ENCODE measurements at regions not wholly inside any gene's neighbourhood (a gene's known extent, or its start where the extent isn't known, plus 50 kb on each side); places are given as distances from the start of the nearest gene placed in this dataset.

DNA sequence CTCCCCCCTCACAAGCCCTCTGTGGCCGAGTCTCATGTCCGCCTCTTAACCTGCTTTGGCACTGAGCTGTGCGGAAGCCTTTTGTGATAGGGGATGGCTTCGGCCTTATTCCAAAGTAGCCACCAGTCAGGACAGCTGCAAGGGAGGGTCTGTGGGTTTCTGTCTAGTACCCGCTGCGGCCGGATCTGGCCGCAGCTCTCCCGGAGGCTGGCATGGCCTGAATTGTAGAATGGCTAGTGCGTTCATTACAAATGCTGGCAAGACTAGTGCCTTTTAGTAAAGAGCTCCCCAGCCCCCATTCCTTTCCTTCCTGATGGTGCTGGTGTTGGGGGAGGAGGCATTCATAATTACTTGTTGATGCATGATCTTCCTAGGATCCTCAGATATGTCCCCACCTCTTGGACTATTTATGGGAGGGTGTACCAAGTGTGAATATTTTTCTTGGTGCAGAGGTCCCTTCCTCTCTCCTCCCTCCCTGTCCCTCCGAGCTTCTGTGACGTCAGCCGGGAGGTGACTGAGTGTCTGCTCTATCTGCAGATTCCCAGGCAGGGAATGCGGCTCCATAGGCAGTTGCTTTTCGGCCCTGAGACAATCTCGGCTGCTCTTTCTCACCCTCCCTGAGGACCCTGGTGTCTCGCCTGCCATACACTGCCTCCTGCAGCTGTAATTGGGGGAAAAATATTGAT lies 108.7 kb upstream of the E2F8 start:
- Histone ChIP-seq H3K9me3 (ENCODE audit: low read depth, low read length, poor library complexity, severe bottlenecking) (no peaks in the 10 kb centered on the region), H3K4me3 (ENCODE audit: low read depth, low read length, poor library complexity, severe bottlenecking) (no peak overlapping the region), H3K27ac (ENCODE audit: low read depth, low read length, poor library complexity, severe bottlenecking) (no peak overlapping the region), H3K27me3 (replicated peaks; ENCODE audit: insufficient read depth, low read depth, low read length, poor library complexity) (peaks cover 86% of the 10 kb centered on the region), H3K36me3 (ENCODE audit: insufficient read depth, low read length, poor library complexity, severe bottlenecking) (no peaks in the 10 kb centered on the region), H3K4me1 (ENCODE audit: insufficient read depth, low read length, poor library complexity, severe bottlenecking) (no peaks in the 10 kb centered on the region)
- DNase-seq (ENCODE audit: low spot score) = no peak
- POLR2A ChIA-PET (ENCODE audit: low non-redundant PET) = no interaction called here
- no TSS peak for BruUV-seq (replicated peaks)
- intact Hi-C loops (cut with micrococcal nuclease; ENCODE audit: unreplicated experiment) = no loop called here
- TF ChIP-seq, protein P1, sequence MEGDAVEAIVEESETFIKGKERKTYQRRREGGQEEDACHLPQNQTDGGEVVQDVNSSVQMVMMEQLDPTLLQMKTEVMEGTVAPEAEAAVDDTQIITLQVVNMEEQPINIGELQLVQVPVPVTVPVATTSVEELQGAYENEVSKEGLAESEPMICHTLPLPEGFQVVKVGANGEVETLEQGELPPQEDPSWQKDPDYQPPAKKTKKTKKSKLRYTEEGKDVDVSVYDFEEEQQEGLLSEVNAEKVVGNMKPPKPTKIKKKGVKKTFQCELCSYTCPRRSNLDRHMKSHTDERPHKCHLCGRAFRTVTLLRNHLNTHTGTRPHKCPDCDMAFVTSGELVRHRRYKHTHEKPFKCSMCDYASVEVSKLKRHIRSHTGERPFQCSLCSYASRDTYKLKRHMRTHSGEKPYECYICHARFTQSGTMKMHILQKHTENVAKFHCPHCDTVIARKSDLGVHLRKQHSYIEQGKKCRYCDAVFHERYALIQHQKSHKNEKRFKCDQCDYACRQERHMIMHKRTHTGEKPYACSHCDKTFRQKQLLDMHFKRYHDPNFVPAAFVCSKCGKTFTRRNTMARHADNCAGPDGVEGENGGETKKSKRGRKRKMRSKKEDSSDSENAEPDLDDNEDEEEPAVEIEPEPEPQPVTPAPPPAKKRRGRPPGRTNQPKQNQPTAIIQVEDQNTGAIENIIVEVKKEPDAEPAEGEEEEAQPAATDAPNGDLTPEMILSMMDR (conservative IDR thresholded peaks at IDR 0.05; ENCODE audit: low read depth, low read length) = no peak
- no peak for TF ChIP-seq EZH2 (IDR thresholded peaks at IDR 0.05; ENCODE audit: borderline replicate concordance, low read depth, low read length, poor library complexity, severe bottlenecking)
- CTCF ChIA-PET = no interaction called here

DNA sequence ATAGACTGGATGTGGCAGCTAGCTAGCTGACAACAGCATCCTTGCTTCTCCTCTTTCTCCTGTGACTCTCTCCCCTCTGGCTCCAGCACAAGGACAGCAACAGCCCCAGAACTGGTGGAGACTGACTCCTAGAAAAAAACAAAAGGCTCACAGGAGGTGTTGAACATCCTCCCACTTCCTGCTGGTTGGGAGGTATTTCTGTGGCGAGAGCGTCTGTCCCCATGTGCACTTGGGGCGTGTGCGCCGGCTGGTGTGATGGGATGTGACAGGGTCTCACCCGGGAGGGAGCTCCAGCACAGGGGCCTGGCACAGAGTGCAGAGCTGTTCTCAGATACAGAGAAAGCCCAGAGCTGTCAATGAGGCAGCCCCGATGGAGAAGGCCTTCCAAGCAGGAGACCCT lies 107.2 kb upstream of the E2F8 start:
- H3K9me3 ChIP-seq (ENCODE audit: low read depth, low read length, poor library complexity, severe bottlenecking) = no peaks in the 10 kb centered on the region
- H3K27ac ChIP-seq (ENCODE audit: low read depth, low read length, poor library complexity, severe bottlenecking) = no peak overlapping the region
- no peaks in the 10 kb centered on the region for H3K4me1 ChIP-seq (ENCODE audit: insufficient read depth, low read length, poor library complexity, severe bottlenecking)
- DNase-seq (ENCODE audit: low spot score) = no peak
- TF ChIP-seq, protein P1 (conservative IDR thresholded peaks at IDR 0.05; ENCODE audit: low read depth, low read length) = no peak
- H3K4me3 ChIP-seq (ENCODE audit: low read depth, low read length, poor library complexity, severe bottlenecking) = no peak overlapping the region
- intact Hi-C loops (cut with micrococcal nuclease; ENCODE audit: unreplicated experiment) = no loop called here
- ChIA-PET POLR2A (ENCODE audit: low non-redundant PET) (interaction anchor here (0.6 kb wide), 1 partner anchor 185 kb away, joined by 3 read pairs; no protein-coding TSS in a partner anchor), CTCF (no interaction called here)
- BruUV-seq (replicated peaks) = no TSS peak
- H3K36me3 ChIP-seq (ENCODE audit: insufficient read depth, low read length, poor library complexity, severe bottlenecking) = no peaks in the 10 kb centered on the region
- peaks cover 88% of the 10 kb centered on the region for H3K27me3 ChIP-seq (replicated peaks; ENCODE audit: insufficient read depth, low read depth, low read length, poor library complexity)

GRCh38 chr11:19345848-19346681 lies 105.3 kb upstream of the E2F8 start:
- H3K27me3 ChIP-seq (replicated peaks; ENCODE audit: insufficient read depth, low read depth, low read length, poor library complexity) = peaks cover 87% of the 10 kb centered on the region
- TF ChIP-seq EZH2 (IDR thresholded peaks at IDR 0.05; ENCODE audit: borderline replicate concordance, low read depth, low read length, poor library complexity, severe bottlenecking) = peak; percentile 68
- TF ChIP-seq, protein P1 (conservative IDR thresholded peaks at IDR 0.05; ENCODE audit: low read depth, low read length) = no peak
- POLR2A ChIA-PET (ENCODE audit: low non-redundant PET) = no interaction called here
- no TSS peak for BruUV-seq (replicated peaks)
- H3K4me1 ChIP-seq (ENCODE audit: insufficient read depth, low read length, poor library complexity, severe bottlenecking) = no peaks in the 10 kb centered on the region
- intact Hi-C loops (cut with micrococcal nuclease; ENCODE audit: unreplicated experiment) = no loop called here
- no peaks in the 10 kb centered on the region for H3K36me3 ChIP-seq (ENCODE audit: insufficient read depth, low read length, poor library complexity, severe bottlenecking)
- no peak overlapping the region for H3K4me3 ChIP-seq (ENCODE audit: low read depth, low read length, poor library complexity, severe bottlenecking)
- peak; percentile 23 for DNase-seq (ENCODE audit: low spot score)
- H3K27ac ChIP-seq (ENCODE audit: low read depth, low read length, poor library complexity, severe bottlenecking) = no peak overlapping the region
- H3K9me3 ChIP-seq (ENCODE audit: low read depth, low read length, poor library complexity, severe bottlenecking) = no peaks in the 10 kb centered on the region
- CTCF ChIA-PET = interaction anchor here (0.5 kb wide), 1 partner anchor 63 kb away, joined by 8 read pairs; no protein-coding TSS in a partner anchor

Data from A673 (cell line).